PC-9 (cell line): ENCODE measurements at regions not wholly inside any gene's neighbourhood (a gene's known extent, or its start where the extent isn't known, plus 50 kb on each side); places are given as distances from the start of the nearest gene placed in this dataset.
"Not testable (repeated sequence)": the region's sequence is repeated elsewhere in the genome, so short reads cannot be mapped to it uniquely, and the experiment has no call there.

Source experiments
- CTCF ChIP-seq: fragments of 200-600 bp; sonication (generic); conservative IDR thresholded peaks from 2 replicates; pipeline ENCODE4 v1.6.1; 2017; ENCODE audit warnings: mixed run types, antibody characterized with exemption, mild to moderate bottlenecking, moderate library complexity
- EZH2 ChIP-seq: fragments of 200-600 bp; sonication (generic); IDR thresholded peaks from 2 replicates; pipeline ENCODE4 v1.8.0; 2017; ENCODE audit warnings: antibody characterized with exemption, low read depth

GRCh38 chr17:28265856-28266546, 53.0 kb upstream of the TMEM97 start:
- TF ChIP-seq CTCF, EZH2: not testable (repeated sequence)
